ENCODE measurements at regions not wholly inside any gene's neighbourhood (a gene's known extent, or its start where the extent isn't known, plus 50 kb on each side); places are given as distances from the start of the nearest gene placed in this dataset.

GRCh38 chr13:74306496-74306895, 172.3 kb upstream of the KLF12 start:
- Mint-ChIP-seq H3K4me3 (no peak overlapping the region), H3K9me3 (no peaks in the 10 kb centered on the region), H3K27ac (no peak overlapping the region), H3K36me3 (ENCODE audit: low read depth) (no peaks in the 10 kb centered on the region), H3K27me3 (no peaks in the 10 kb centered on the region), H3K4me1 (no peaks in the 10 kb centered on the region)
- ChIA-PET POLR2A (no interaction called here), CTCF (interaction anchor here (0.5 to 4.2 kb wide), 3 partner anchors 20 to 170 kb away, joined by 3 to 13 read pairs (median 3); no protein-coding TSS in a partner anchor)
- DNase-seq: no peak

- CTCF ChIA-PET: interaction anchor here (0.5 to 4.2 kb wide), 3 partner anchors 19 to 170 kb away, joined by 3 to 13 read pairs (median 3); no protein-coding TSS in a partner anchor
- POLR2A ChIA-PET: no interaction called here
These were observed 171.7 kb upstream of the KLF12 start for GRCh38 chr13:74305876-74306275.

DNA sequence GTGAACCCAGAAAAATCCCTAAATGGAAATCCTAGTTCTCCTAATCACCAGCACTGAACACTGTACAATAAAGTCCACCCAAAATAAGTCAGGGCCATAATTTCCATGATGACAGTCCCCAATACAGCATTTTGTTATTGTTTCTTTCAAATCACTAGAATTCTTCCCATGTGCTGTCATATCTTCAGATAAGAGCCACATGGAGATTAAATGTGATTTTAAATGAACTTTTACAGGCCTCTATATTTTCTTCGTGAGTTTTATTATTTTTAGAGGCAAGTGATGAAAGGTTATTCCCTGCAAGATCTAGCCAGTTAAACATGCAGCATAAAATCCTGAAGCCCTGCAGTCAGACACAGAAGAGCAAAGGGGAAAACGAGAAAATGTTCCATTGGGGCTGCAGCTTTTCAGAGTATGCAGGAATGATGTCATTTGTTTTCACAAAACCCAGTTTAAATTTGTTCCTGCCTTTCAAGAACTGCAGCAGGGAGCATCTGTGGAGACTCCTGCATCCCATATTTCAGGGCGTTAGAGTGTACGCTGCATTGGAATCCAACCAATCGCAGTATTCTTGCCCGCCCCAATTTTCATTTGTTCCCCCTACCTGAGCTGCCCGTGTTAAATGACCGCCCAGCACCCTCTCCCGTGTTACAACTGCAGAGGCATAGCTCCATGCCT, 167.2 kb upstream of the KLF12 start:
- H3K4me3 Mint-ChIP-seq: no peak overlapping the region
- ChIA-PET CTCF (no interaction called here), POLR2A (interaction anchor here (1.0 to 1.1 kb wide), 2 partner anchors 9 to 13 kb away, joined by 3 to 4 read pairs; no protein-coding TSS in a partner anchor)
- H3K27ac Mint-ChIP-seq: no peak overlapping the region
- no peak for DNase-seq
- H3K27me3 Mint-ChIP-seq: no peaks in the 10 kb centered on the region
- no peaks in the 10 kb centered on the region for H3K36me3 Mint-ChIP-seq (ENCODE audit: low read depth)
- no peaks in the 10 kb centered on the region for H3K9me3 Mint-ChIP-seq
- no peaks in the 10 kb centered on the region for H3K4me1 Mint-ChIP-seq

More at GRCh38 chr13:74305876-74306275, 171.7 kb upstream of the KLF12 start:
- no peak for DNase-seq
- H3K27me3 Mint-ChIP-seq: no peaks in the 10 kb centered on the region
- H3K4me1 Mint-ChIP-seq: no peaks in the 10 kb centered on the region
- H3K4me3 Mint-ChIP-seq: no peak overlapping the region
- no peaks in the 10 kb centered on the region for H3K9me3 Mint-ChIP-seq
- H3K36me3 Mint-ChIP-seq (ENCODE audit: low read depth): no peaks in the 10 kb centered on the region
- no peak overlapping the region for H3K27ac Mint-ChIP-seq

- ChIA-PET POLR2A (interaction anchor here (1.1 kb wide), 1 partner anchor 8 kb away, joined by 4 read pairs; no protein-coding TSS in a partner anchor), CTCF (no interaction called here)
- Mint-ChIP-seq H3K36me3 (ENCODE audit: low read depth) (no peaks in the 10 kb centered on the region), H3K27ac (no peak overlapping the region), H3K4me3 (no peak overlapping the region), H3K4me1 (no peaks in the 10 kb centered on the region), H3K9me3 (no peaks in the 10 kb centered on the region), H3K27me3 (no peaks in the 10 kb centered on the region)
- no peak for DNase-seq
These were observed 166.0 kb upstream of the KLF12 start for GRCh38 chr13:74300162-74300561.

DNA sequence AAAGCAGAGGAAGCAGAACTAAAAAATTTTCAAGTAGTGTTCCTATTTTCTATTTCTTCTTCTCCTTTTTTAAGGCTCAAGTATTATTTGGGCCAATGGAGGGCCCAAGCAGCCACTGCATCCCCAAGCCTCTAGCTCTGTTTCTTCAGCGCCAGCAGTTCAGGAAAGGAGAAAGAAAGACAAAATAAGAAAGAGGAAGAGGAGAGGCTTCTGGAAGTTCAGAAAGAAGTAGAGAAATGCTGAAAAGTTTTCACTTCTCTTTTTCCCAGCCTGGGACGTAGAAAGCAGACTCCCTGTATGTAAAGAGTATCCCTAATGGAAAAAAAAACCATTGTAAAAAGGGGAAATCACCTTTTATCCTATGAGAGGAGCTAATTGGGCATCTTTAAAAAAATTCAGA, 165.5 kb upstream of the KLF12 start:
- POLR2A ChIA-PET: no interaction called here

GRCh38 chr13:74298923-74299322, 164.7 kb upstream of the KLF12 start:
- ChIA-PET POLR2A (no interaction called here), CTCF (no interaction called here)
- no peaks in the 10 kb centered on the region for H3K27me3 Mint-ChIP-seq

More for the DNA sequence above, 165.5 kb upstream of the KLF12 start:
- no peaks in the 10 kb centered on the region for H3K9me3 Mint-ChIP-seq
- no peaks in the 10 kb centered on the region for H3K36me3 Mint-ChIP-seq (ENCODE audit: low read depth)
- H3K27ac Mint-ChIP-seq: no peak overlapping the region
- no peak for DNase-seq
- CTCF ChIA-PET: no interaction called here
- no peak overlapping the region for H3K4me3 Mint-ChIP-seq
- no peaks in the 10 kb centered on the region for H3K4me1 Mint-ChIP-seq
- no peaks in the 10 kb centered on the region for H3K27me3 Mint-ChIP-seq

DNA sequence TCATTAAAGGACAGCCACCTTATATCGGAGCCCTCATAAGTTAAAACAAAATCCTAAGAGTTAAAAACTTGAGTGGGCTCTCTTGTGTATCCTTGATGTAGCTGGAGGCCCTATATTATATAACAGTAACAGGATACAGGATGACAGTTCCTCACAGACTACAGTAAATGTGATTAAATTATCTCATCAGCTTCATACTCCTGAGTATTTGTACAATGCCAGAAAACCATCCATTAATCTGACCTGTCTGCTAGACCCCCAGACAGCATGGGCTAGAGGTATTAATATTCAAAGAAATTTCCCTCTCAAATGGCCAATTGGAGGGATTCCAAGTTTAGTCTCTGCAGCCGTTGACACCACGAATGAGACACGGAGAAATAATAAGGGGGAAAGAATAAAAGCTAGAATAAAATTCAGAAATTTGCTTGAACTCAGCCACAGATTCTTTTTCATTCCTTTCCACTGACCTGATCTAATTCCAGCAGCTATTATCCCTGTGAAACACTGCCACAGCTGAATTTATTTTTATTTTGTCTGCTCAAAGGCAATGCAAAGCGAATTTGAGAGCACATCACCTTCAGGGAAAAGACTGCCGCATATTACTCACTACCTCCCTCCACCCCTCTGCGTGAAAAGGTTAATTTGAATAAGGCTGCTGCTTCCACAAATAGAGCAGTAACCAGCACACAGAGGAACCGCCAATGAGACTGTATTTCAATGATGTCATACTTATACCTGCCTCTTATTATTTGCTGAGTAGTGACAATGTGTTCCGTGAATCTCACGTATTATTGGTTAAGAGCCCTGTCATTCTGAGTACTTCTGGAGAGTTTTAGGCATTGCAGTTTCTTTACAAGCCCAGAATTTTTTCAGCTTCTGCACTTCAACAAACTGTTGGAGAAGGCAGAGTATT, 155.9 kb upstream of the KLF12 start:
- H3K27me3 Mint-ChIP-seq: peaks cover 3% of the 10 kb centered on the region
- no peak overlapping the region for H3K4me3 Mint-ChIP-seq
- peaks cover 44% of the 10 kb centered on the region for H3K4me1 Mint-ChIP-seq
- H3K27ac Mint-ChIP-seq: no peak overlapping the region
- H3K36me3 Mint-ChIP-seq (ENCODE audit: low read depth): no peaks in the 10 kb centered on the region
- CTCF ChIA-PET: interaction anchor here (3.5 to 5.2 kb wide), 2 partner anchors 157 to 930 kb away, joined by 17 to 76 read pairs; partner anchors contain the start of gene KLF12
- peak; percentile 20 for DNase-seq
- no peaks in the 10 kb centered on the region for H3K9me3 Mint-ChIP-seq
- POLR2A ChIA-PET: interaction anchor here (2.5 to 8.9 kb wide), 2 partner anchors 155 to 524 kb away, joined by 9 to 127 read pairs; partner anchors contain the start of gene KLF12

More at GRCh38 chr13:74298923-74299322, 164.7 kb upstream of the KLF12 start:
- no peaks in the 10 kb centered on the region for H3K9me3 Mint-ChIP-seq
- no peak overlapping the region for H3K27ac Mint-ChIP-seq
- H3K36me3 Mint-ChIP-seq (ENCODE audit: low read depth): no peaks in the 10 kb centered on the region
- no peaks in the 10 kb centered on the region for H3K4me1 Mint-ChIP-seq
- DNase-seq: no peak
- no peak overlapping the region for H3K4me3 Mint-ChIP-seq

DNA sequence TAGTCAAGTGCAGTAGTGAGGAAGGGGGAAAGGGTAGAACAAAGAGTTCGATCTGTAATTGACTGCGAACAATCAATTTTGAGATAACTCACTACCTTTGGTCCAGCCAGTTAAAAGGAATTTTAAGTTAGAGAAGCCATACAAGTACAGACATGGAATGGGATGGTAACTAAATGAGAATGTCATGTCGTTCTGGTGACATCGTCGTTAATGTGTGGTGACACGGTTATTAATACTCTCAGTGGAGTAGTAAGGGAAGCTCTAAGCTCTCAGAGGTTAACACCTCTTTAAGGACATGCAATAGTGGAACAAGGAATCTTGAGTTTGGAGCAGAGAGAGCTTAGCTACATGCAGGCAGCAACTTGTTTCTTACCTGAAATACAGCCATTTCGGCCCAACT, 154.9 kb upstream of the KLF12 start:
- CTCF ChIA-PET: interaction anchor here (1.5 to 5.2 kb wide), 5 partner anchors 45 to 931 kb away, joined by 4 to 76 read pairs (median 17); partner anchors contain the start of gene KLF12
- H3K4me3 Mint-ChIP-seq: no peak overlapping the region
- H3K36me3 Mint-ChIP-seq (ENCODE audit: low read depth): no peaks in the 10 kb centered on the region
- peaks cover 3% of the 10 kb centered on the region for H3K27me3 Mint-ChIP-seq
- POLR2A ChIA-PET: interaction anchor here (1.3 to 8.9 kb wide), 7 partner anchors 13 to 523 kb away, joined by 3 to 127 read pairs (median 9); partner anchors contain the start of gene KLF12
- no peak for DNase-seq
- H3K4me1 Mint-ChIP-seq: peaks cover 44% of the 10 kb centered on the region
- H3K27ac Mint-ChIP-seq: no peak overlapping the region
- H3K9me3 Mint-ChIP-seq: no peaks in the 10 kb centered on the region

GRCh38 chr13:74288361-74288911, 154.2 kb upstream of the KLF12 start:
- Mint-ChIP-seq H3K4me3 (peak overlapping the region; percentile 50), H3K36me3 (ENCODE audit: low read depth) (no peaks in the 10 kb centered on the region), H3K27me3 (peaks cover 3% of the 10 kb centered on the region), H3K27ac (peak overlapping the region; percentile 67), H3K4me1 (peaks cover 44% of the 10 kb centered on the region), H3K9me3 (no peaks in the 10 kb centered on the region)
- CTCF ChIA-PET: interaction anchor here (1.0 to 5.2 kb wide), 12 partner anchors 22 to 931 kb away, joined by 3 to 76 read pairs (median 13); partner anchors contain the start of gene KLF12
- POLR2A ChIA-PET: interaction anchor here (0.7 to 8.9 kb wide), 13 partner anchors 13 to 522 kb away, joined by 3 to 127 read pairs (median 6); partner anchors contain the start of gene KLF12
- peak; percentile 27 for DNase-seq

GRCh38 chr13:74287724-74288169, 153.5 kb upstream of the KLF12 start:
- no peaks in the 10 kb centered on the region for H3K36me3 Mint-ChIP-seq (ENCODE audit: low read depth)
- POLR2A ChIA-PET: interaction anchor here (0.7 to 8.9 kb wide), 14 partner anchors 14 to 522 kb away, joined by 3 to 127 read pairs (median 6); partner anchors contain the start of gene KLF12
- H3K4me3 Mint-ChIP-seq: peak overlapping the region; percentile 50
- DNase-seq: peak; percentile 78
- H3K27ac Mint-ChIP-seq: peak overlapping the region; percentile 67
- H3K9me3 Mint-ChIP-seq: no peaks in the 10 kb centered on the region
- peaks cover 3% of the 10 kb centered on the region for H3K27me3 Mint-ChIP-seq
- H3K4me1 Mint-ChIP-seq: peaks cover 44% of the 10 kb centered on the region
- CTCF ChIA-PET: interaction anchor here (0.7 to 5.2 kb wide), 24 partner anchors 20 to 932 kb away, joined by 3 to 76 read pairs (median 6); partner anchors contain the start of gene KLF12

GRCh38 chr13:74280795-74281490, 146.7 kb upstream of the KLF12 start:
- Mint-ChIP-seq H3K27ac (no peak overlapping the region), H3K4me3 (no peak overlapping the region), H3K4me1 (peaks cover 1% of the 10 kb centered on the region), H3K9me3 (no peaks in the 10 kb centered on the region), H3K27me3 (peaks cover 7% of the 10 kb centered on the region), H3K36me3 (ENCODE audit: low read depth) (no peaks in the 10 kb centered on the region)
- DNase-seq: no peak
- POLR2A ChIA-PET: no interaction called here
- CTCF ChIA-PET: no interaction called here

All from activated CD4-positive, alpha-beta memory T cell treated with anti-CD3 and anti-CD28 coated beads, Interleukin-2, amount 10 ng/mL, durations not matched to agents 7 days and 5 days (primary cell).